GM13977 (cell line): ENCODE measurements at regions not wholly inside any gene's neighbourhood (a gene's known extent, or its start where the extent isn't known, plus 50 kb on each side); places are given as distances from the start of the nearest gene placed in this dataset.

Experiments
- DNase-seq: peaks from one replicate; pipeline ENCODE4 v3.0.0; 2012; ENCODE audit warnings: low spot score
- CTCF ChIP-seq: IDR thresholded peaks from 2 replicates; pipeline ENCODE4 v1.5.1; 2012; ENCODE audit warnings: mild to moderate bottlenecking, control low read depth; ENCODE audit not compliant: insufficient read depth; ENCODE audit errors: extremely low read depth, missing control alignments
- in situ Hi-C: fragments of 300-500 bp; cut with MboI; formaldehyde crosslinking; loops from one replicate; pipeline ENCODE4 v1.12.0; 2022; ENCODE audit warnings: low sequenced_read_pairs, low pct_unique_long_range_greater_than_20kb, mixed read lengths, inconsistent platforms; ENCODE audit not compliant: unreplicated experiment

- in situ Hi-C loops = no loop called here
- no peak for TF ChIP-seq CTCF
These were observed 581.2 kb upstream of the ADGRB3 start for GRCh38 chr6:68053805-68054373.

GRCh38 chr6:68052234-68052633 is 582.8 kb upstream of the ADGRB3 start:
- in situ Hi-C loops = no loop called here
- no peak for DNase-seq
- TF ChIP-seq CTCF = no peak

More at GRCh38 chr6:68053805-68054373, 581.2 kb upstream of the ADGRB3 start:
- DNase-seq = no peak

GRCh38 chr6:68049562-68049961 is 585.5 kb upstream of the ADGRB3 start:
- DNase-seq = no peak
- TF ChIP-seq CTCF = no peak
- in situ Hi-C loops = no loop called here

GRCh38 chr6:68046756-68047155 is 588.3 kb upstream of the ADGRB3 start:
- TF ChIP-seq CTCF = no peak

GRCh38 chr6:68046302-68046701 is 588.8 kb upstream of the ADGRB3 start:
- TF ChIP-seq CTCF = no peak
- in situ Hi-C loops = no loop called here
- no peak for DNase-seq

More at GRCh38 chr6:68046756-68047155, 588.3 kb upstream of the ADGRB3 start:
- in situ Hi-C loops = no loop called here
- no peak for DNase-seq

- TF ChIP-seq CTCF = no peak
- no peak for DNase-seq
- in situ Hi-C loops = no loop called here
These were observed 589.9 kb upstream of the ADGRB3 start for GRCh38 chr6:68045193-68045592.
